NB4 (cell line): ENCODE measurements at regions not wholly inside any gene's neighbourhood (a gene's known extent, or its start where the extent isn't known, plus 50 kb on each side); places are given as distances from the start of the nearest gene placed in this dataset.

Source experiments
- POLR2A ChIP-seq: IDR thresholded peaks from 2 replicates; pipeline ENCODE4 v1.6.1; 2011; ENCODE audit warnings: mild to moderate bottlenecking; ENCODE audit not compliant: insufficient read length; ENCODE audit errors: extremely low read depth
- TF ChIP-seq, protein P1 (sequence below): IDR thresholded peaks from one replicate; pipeline ENCODE4 v1.5.1; 2012; ENCODE audit warnings: low read depth, low read length

DNA sequence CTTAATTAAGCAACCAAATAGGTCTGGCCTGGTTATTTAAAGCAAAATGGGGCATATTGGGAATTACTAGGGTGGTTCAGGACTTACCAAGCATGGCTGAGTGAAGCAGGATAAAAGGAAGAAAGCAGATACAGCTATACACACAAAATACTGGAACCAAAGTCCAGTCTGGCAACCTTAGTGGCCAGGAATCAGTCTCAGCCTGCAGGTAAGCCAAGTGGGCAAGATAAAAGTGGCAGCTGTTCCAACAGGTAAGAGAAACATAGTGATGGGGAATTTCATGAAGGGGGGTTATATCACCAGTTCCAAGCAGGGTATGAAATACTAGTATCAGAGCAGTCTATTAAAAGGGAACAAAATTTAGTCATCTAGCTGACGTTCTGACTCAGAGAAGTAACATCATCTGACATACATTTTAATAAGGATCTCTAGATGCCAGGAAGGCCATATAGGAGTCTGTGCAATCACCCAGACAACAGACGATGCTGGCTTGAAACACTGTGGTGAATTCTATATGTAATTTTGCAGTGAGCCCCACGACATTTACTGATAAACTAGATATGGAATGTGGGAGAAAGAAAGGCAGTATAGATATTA lies 292.1 kb upstream of the HSF2 start:
- TF ChIP-seq POLR2A, result no peak
- TF ChIP-seq, protein P1, sequence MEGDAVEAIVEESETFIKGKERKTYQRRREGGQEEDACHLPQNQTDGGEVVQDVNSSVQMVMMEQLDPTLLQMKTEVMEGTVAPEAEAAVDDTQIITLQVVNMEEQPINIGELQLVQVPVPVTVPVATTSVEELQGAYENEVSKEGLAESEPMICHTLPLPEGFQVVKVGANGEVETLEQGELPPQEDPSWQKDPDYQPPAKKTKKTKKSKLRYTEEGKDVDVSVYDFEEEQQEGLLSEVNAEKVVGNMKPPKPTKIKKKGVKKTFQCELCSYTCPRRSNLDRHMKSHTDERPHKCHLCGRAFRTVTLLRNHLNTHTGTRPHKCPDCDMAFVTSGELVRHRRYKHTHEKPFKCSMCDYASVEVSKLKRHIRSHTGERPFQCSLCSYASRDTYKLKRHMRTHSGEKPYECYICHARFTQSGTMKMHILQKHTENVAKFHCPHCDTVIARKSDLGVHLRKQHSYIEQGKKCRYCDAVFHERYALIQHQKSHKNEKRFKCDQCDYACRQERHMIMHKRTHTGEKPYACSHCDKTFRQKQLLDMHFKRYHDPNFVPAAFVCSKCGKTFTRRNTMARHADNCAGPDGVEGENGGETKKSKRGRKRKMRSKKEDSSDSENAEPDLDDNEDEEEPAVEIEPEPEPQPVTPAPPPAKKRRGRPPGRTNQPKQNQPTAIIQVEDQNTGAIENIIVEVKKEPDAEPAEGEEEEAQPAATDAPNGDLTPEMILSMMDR, result no peak
